Osteoblast (primary cell): ENCODE measurements at regions not wholly inside any gene's neighbourhood (a gene's known extent, or its start where the extent isn't known, plus 50 kb on each side); places are given as distances from the start of the nearest gene placed in this dataset.

ENCODE experiments used
- DNase-seq: peaks from one replicate; pipeline ENCODE4 v3.0.0; 2011; ENCODE audit warnings: low spot score, mixed read lengths; ENCODE audit not compliant: insufficient read length; ENCODE audit errors: missing footprints
- H2AFZ ChIP-seq: 2 replicates; pipeline ENCODE4 v1.6.0; 2011; ENCODE audit warnings: mild to moderate bottlenecking, low read length
- H3K27ac ChIP-seq: 2 replicates; pipeline ENCODE4 v1.5.1; 2011; ENCODE audit warnings: mild to moderate bottlenecking, low read depth, low read length, moderate library complexity
- H3K27me3 ChIP-seq: 2 replicates; pipeline ENCODE4 v1.6.0; 2012; ENCODE audit warnings: mild to moderate bottlenecking, control low read depth, inconsistent platforms, low read length, moderate library complexity; ENCODE audit not compliant: insufficient read depth
- H3K36me3 ChIP-seq: 2 replicates; pipeline ENCODE4 v1.5.1; 2011; ENCODE audit warnings: mild to moderate bottlenecking, low read length, control low read depth, moderate library complexity; ENCODE audit not compliant: insufficient read depth
- H3K4me1 ChIP-seq: 2 replicates; pipeline ENCODE4 v1.5.1; 2011; ENCODE audit warnings: mild to moderate bottlenecking, low read length, control low read depth, moderate library complexity; ENCODE audit not compliant: insufficient read depth
- H3K4me2 ChIP-seq: 2 replicates; pipeline ENCODE4 v1.6.0; 2011; ENCODE audit warnings: mild to moderate bottlenecking, low read length; ENCODE audit not compliant: insufficient read depth
- H3K4me3 ChIP-seq: fragments of 200-600 bp; sonication (generic); 3 replicates; pipeline ENCODE4 v1.5.1; 2012; ENCODE audit warnings: mild to moderate bottlenecking, low read length, inconsistent platforms; ENCODE audit not compliant: insufficient read depth
- H3K79me2 ChIP-seq: 2 replicates; pipeline ENCODE4 v1.6.0; 2012; ENCODE audit warnings: mild to moderate bottlenecking, low read length, control low read depth, inconsistent platforms; ENCODE audit not compliant: insufficient read depth
- H3K9me3 ChIP-seq: 2 replicates; pipeline ENCODE4 v1.5.1; 2011; ENCODE audit warnings: low read depth, low read length, control low read depth
- H4K20me1 ChIP-seq: 2 replicates; pipeline ENCODE4 v1.6.0; 2012; ENCODE audit warnings: mild to moderate bottlenecking, low read length, control low read depth; ENCODE audit not compliant: insufficient read depth
- TF ChIP-seq, protein P1 (sequence below): IDR thresholded peaks from 2 replicates; pipeline ENCODE4 v1.5.1; 2011; ENCODE audit warnings: mild to moderate bottlenecking, low read depth, low read length, moderate library complexity; ENCODE audit errors: extremely low read depth

GRCh38 chr5:23626961-23627360 is 119.6 kb downstream of the PRDM9 start:
- H3K4me3 ChIP-seq: no peak overlapping the region
- H3K4me2 ChIP-seq: no peak overlapping the region
- H3K36me3 ChIP-seq: no peaks in the 10 kb centered on the region
- no peak for DNase-seq
- no peaks in the 10 kb centered on the region for H3K27me3 ChIP-seq
- H3K79me2 ChIP-seq: no peaks in the 10 kb centered on the region
- H4K20me1 ChIP-seq: no peaks in the 10 kb centered on the region
- no peak overlapping the region for H3K27ac ChIP-seq
- H2AFZ ChIP-seq: no peak overlapping the region
- peaks cover 3% of the 10 kb centered on the region for H3K9me3 ChIP-seq
- TF ChIP-seq, protein P1, sequence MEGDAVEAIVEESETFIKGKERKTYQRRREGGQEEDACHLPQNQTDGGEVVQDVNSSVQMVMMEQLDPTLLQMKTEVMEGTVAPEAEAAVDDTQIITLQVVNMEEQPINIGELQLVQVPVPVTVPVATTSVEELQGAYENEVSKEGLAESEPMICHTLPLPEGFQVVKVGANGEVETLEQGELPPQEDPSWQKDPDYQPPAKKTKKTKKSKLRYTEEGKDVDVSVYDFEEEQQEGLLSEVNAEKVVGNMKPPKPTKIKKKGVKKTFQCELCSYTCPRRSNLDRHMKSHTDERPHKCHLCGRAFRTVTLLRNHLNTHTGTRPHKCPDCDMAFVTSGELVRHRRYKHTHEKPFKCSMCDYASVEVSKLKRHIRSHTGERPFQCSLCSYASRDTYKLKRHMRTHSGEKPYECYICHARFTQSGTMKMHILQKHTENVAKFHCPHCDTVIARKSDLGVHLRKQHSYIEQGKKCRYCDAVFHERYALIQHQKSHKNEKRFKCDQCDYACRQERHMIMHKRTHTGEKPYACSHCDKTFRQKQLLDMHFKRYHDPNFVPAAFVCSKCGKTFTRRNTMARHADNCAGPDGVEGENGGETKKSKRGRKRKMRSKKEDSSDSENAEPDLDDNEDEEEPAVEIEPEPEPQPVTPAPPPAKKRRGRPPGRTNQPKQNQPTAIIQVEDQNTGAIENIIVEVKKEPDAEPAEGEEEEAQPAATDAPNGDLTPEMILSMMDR: no peak
- no peaks in the 10 kb centered on the region for H3K4me1 ChIP-seq

GRCh38 chr5:23627976-23628375 is 120.6 kb downstream of the PRDM9 start:
- Histone ChIP-seq H3K4me3 (no peak overlapping the region), H4K20me1 (no peaks in the 10 kb centered on the region), H3K36me3 (no peaks in the 10 kb centered on the region), H3K4me1 (no peaks in the 10 kb centered on the region), H2AFZ (no peak overlapping the region), H3K79me2 (no peaks in the 10 kb centered on the region), H3K4me2 (no peak overlapping the region), H3K27ac (no peak overlapping the region), H3K9me3 (peaks cover 2% of the 10 kb centered on the region), H3K27me3 (no peaks in the 10 kb centered on the region)
- TF ChIP-seq, protein P1: no peak
- no peak for DNase-seq

- no peaks in the 10 kb centered on the region for H3K27me3 ChIP-seq
- no peaks in the 10 kb centered on the region for H3K4me1 ChIP-seq
- no peak overlapping the region for H2AFZ ChIP-seq
- no peak for DNase-seq
- no peak overlapping the region for H3K27ac ChIP-seq
- no peaks in the 10 kb centered on the region for H3K9me3 ChIP-seq
- H3K4me3 ChIP-seq: no peak overlapping the region
- H3K36me3 ChIP-seq: no peaks in the 10 kb centered on the region
- TF ChIP-seq, protein P1: no peak
- H4K20me1 ChIP-seq: no peaks in the 10 kb centered on the region
- H3K4me2 ChIP-seq: no peak overlapping the region
- H3K79me2 ChIP-seq: no peaks in the 10 kb centered on the region
Observed at GRCh38 chr5:23629396-23629795, 122.0 kb downstream of the PRDM9 start.

GRCh38 chr5:23631302-23632045 is 124.1 kb downstream of the PRDM9 start:
- Histone ChIP-seq H3K79me2 (no peaks in the 10 kb centered on the region), H3K36me3 (no peaks in the 10 kb centered on the region), H3K4me3 (no peak overlapping the region), H2AFZ (no peak overlapping the region), H3K9me3 (no peaks in the 10 kb centered on the region), H3K27me3 (no peaks in the 10 kb centered on the region), H3K4me1 (no peaks in the 10 kb centered on the region), H3K4me2 (no peak overlapping the region), H3K27ac (no peak overlapping the region), H4K20me1 (no peaks in the 10 kb centered on the region)
- TF ChIP-seq, protein P1: no peak
- DNase-seq: no peak
